HEK293 (cell line): ENCODE measurements at regions not wholly inside any gene's neighbourhood (a gene's known extent, or its start where the extent isn't known, plus 50 kb on each side); places are given as distances from the start of the nearest gene placed in this dataset.

Experiments
- BCL11B ChIP-seq: fragments of 450-650 bp; formaldehyde crosslinking; IDR thresholded peaks from 2 replicates; pipeline ENCODE4 v1.5.1; 2016; ENCODE audit warnings: low read depth, missing biosample characterization, missing genetic modification characterization
- CTCF ChIP-seq: fragments of 450-650 bp; formaldehyde crosslinking; IDR thresholded peaks from 2 replicates; pipeline ENCODE4 v1.5.1; 2016; ENCODE audit warnings: missing biosample characterization, missing genetic modification characterization
- PATZ1 ChIP-seq: fragments of 450-650 bp; formaldehyde crosslinking; IDR thresholded peaks from 2 replicates; pipeline ENCODE4 v1.5.1; 2016; ENCODE audit warnings: missing biosample characterization, missing genetic modification characterization
- RBAK ChIP-seq: fragments of 450-650 bp; formaldehyde crosslinking; IDR thresholded peaks from 2 replicates; pipeline ENCODE4 v1.5.1; 2016; ENCODE audit warnings: missing biosample characterization, missing genetic modification characterization
- REPIN1 ChIP-seq: fragments of 450-650 bp; formaldehyde crosslinking; IDR thresholded peaks from 2 replicates; pipeline ENCODE4 v1.5.1; 2017; ENCODE audit warnings: missing biosample characterization, missing genetic modification characterization, low read depth
- REST ChIP-seq: fragments of 450-650 bp; formaldehyde crosslinking; IDR thresholded peaks from 2 replicates; pipeline ENCODE4 v1.5.1; 2016; ENCODE audit warnings: missing biosample characterization, missing genetic modification characterization
- ZBTB11 ChIP-seq: fragments of 450-650 bp; formaldehyde crosslinking; conservative IDR thresholded peaks from 2 replicates; pipeline ENCODE4 v1.5.1; 2016; ENCODE audit warnings: low read depth, missing biosample characterization, missing genetic modification characterization
- ZFP37 ChIP-seq: fragments of 450-650 bp; formaldehyde crosslinking; IDR thresholded peaks from 2 replicates; pipeline ENCODE4 v1.5.1; 2016; ENCODE audit warnings: missing biosample characterization, missing genetic modification characterization
- ZNF184 ChIP-seq: fragments of 450-650 bp; IDR thresholded peaks from 2 replicates; pipeline ENCODE4 v1.5.1; 2018; ENCODE audit warnings: missing biosample characterization, mild to moderate bottlenecking, missing genetic modification characterization
- ZNF239 ChIP-seq: fragments of 450-650 bp; formaldehyde crosslinking; IDR thresholded peaks from 2 replicates; pipeline ENCODE4 v1.5.1; 2016; ENCODE audit warnings: missing biosample characterization, missing genetic modification characterization
- ZNF24 ChIP-seq: fragments of 450-650 bp; formaldehyde crosslinking; IDR thresholded peaks from 2 replicates; pipeline ENCODE4 v1.5.1; 2016; ENCODE audit warnings: missing biosample characterization, missing genetic modification characterization
- ZNF324 ChIP-seq: fragments of 450-650 bp; formaldehyde crosslinking; IDR thresholded peaks from 2 replicates; pipeline ENCODE4 v1.5.1; 2016; ENCODE audit warnings: missing biosample characterization, missing genetic modification characterization
- ZNF558 ChIP-seq: fragments of 450-650 bp; formaldehyde crosslinking; IDR thresholded peaks from 2 replicates; pipeline ENCODE4 v1.5.1; 2016; ENCODE audit warnings: missing biosample characterization, missing genetic modification characterization
- ZNF704 ChIP-seq: fragments of 450-650 bp; formaldehyde crosslinking; IDR thresholded peaks from 2 replicates; pipeline ENCODE4 v1.5.1; 2016; ENCODE audit warnings: missing biosample characterization, missing genetic modification characterization

GRCh38 chr2:5926871-5927512 is 234.8 kb downstream of the SOX11 start:
- TF ChIP-seq ZBTB11 (tag by site-specific recombination) (no peak), ZFP37 (tag by site-specific recombination) (no peak), CTCF (no peak), REPIN1 (tag by site-specific recombination) (no peak), ZNF239 (no peak), REST (tag by site-specific recombination) (no peak), BCL11B (tag by site-specific recombination) (no peak), ZNF184 (tag by site-specific recombination) (no peak), RBAK (tag by site-specific recombination) (no peak), PATZ1 (tag by site-specific recombination) (no peak), ZNF24 (tag by site-specific recombination) (no peak), ZNF704 (tag by site-specific recombination) (no peak), ZNF324 (tag by site-specific recombination) (no peak), ZNF558 (tag by site-specific recombination) (no peak)
